Esophagus muscularis mucosa (tissue), 4 donors: ENCODE measurements at regions not wholly inside any gene's neighbourhood (a gene's known extent, or its start where the extent isn't known, plus 50 kb on each side); places are given as distances from the start of the nearest gene placed in this dataset.

Experiments
- EP300 ChIP-seq: sonication (generic); formaldehyde crosslinking; IDR thresholded peaks from one replicate; pipeline ENCODE4 v1.6.1; 2017; ENCODE audit warnings: antibody characterized with exemption
- POLR2AphosphoS5 ChIP-seq, 2 donors: sonication (generic); formaldehyde crosslinking; IDR thresholded peaks; one replicate each; pipeline ENCODE4 v1.6.1; 2017; ENCODE audit warnings: antibody characterized with exemption in 2 of 2
- TF ChIP-seq, protein P1 (sequence below), 3 experiments: fragments of 200-600 bp in 2 of 3; fragments of 450-650 bp in 1 of 3; sonication (generic) in 2 of 3; IDR thresholded peaks; one replicate each; pipeline ENCODE4 v1.5.1; 2017 to 2019; ENCODE audit warnings: antibody characterized with exemption in 3 of 3, mild to moderate bottlenecking in 2 of 3, moderate library complexity in 1 of 3

DNA sequence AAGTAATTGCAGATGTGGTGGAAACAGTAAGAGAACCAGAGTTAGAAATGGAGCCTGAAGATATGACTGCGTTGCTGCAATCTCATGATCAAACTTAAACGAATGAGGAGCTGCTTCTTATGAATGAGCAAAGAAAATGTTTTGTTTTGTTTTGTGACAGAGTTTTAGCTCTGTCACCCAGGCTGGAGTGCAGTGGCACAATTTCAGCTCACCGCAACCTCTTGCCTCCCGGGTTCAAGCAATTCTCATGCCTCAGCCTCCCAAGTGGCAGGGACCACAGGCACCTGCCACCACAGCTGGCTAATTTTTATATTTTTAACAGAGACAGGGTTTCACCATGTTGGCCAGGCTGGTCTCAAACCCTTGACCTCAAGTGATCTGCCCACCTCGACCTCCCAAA is 53.3 kb upstream of the NFASC start:
- TF ChIP-seq, protein P1, sequence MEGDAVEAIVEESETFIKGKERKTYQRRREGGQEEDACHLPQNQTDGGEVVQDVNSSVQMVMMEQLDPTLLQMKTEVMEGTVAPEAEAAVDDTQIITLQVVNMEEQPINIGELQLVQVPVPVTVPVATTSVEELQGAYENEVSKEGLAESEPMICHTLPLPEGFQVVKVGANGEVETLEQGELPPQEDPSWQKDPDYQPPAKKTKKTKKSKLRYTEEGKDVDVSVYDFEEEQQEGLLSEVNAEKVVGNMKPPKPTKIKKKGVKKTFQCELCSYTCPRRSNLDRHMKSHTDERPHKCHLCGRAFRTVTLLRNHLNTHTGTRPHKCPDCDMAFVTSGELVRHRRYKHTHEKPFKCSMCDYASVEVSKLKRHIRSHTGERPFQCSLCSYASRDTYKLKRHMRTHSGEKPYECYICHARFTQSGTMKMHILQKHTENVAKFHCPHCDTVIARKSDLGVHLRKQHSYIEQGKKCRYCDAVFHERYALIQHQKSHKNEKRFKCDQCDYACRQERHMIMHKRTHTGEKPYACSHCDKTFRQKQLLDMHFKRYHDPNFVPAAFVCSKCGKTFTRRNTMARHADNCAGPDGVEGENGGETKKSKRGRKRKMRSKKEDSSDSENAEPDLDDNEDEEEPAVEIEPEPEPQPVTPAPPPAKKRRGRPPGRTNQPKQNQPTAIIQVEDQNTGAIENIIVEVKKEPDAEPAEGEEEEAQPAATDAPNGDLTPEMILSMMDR (IDR thresholded peaks at IDR 0.05), result no peak
- TF ChIP-seq EP300 (no peak), POLR2AphosphoS5 (IDR thresholded peaks at IDR 0.05) (no peak)
